ENCODE measurements at regions not wholly inside any gene's neighbourhood (a gene's known extent, or its start where the extent isn't known, plus 50 kb on each side); places are given as distances from the start of the nearest gene placed in this dataset.

DNA sequence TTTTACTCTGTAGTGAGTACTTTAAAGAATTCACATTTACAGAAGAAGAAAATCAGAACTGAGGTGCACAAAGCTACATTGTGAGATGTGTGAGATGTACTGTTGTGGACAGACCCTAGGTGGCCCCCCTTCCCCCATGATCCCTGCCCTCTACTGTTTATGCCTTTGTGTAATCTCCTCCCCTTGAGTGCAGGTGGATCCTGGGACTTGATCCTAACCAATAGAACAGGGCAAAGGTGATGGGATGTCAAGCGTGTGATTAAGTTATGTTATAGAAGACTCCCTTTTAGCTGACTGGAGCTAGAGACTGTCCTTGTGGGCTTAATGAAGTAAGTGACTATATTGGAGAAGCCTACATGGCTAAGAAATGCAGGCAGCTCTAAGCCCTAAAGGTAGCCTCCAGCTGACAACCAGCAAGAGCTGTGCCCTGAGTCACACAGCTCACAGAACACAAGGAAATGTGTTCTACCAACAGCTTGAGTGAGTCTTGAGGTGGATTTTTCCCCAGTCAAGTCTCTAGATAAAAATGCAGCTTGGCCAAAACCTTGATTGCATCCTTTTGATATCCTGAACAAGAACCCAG is 225.2 kb upstream of the LEF1 start:
- Histone ChIP-seq H3K27me3 (no peaks in the 10 kb centered on the region), H3K36me3 (ENCODE audit: low read depth, missing control alignments) (no peaks in the 10 kb centered on the region), H3K4me1 (no peaks in the 10 kb centered on the region), H3K4me3 (no peak overlapping the region), H3K9me3 (no peaks in the 10 kb centered on the region), H3K27ac (no peak overlapping the region)
- no peak for DNase-seq
- intact Hi-C loops (cut with DNase I; ENCODE audit: low total_unique reads) = no loop called here
- 69 to 75% methylated on average over 1 of the region's 1 CpG for WGBS, 2 donors
- no peak for TF ChIP-seq POLR2A (IDR thresholded peaks at IDR 0.05)

- 88 to 89% methylated on average over 3 of the region's 3 CpGs for WGBS, 2 donors
- Histone ChIP-seq H3K27ac (no peak overlapping the region), H3K4me3 (no peak overlapping the region), H3K27me3 (no peaks in the 10 kb centered on the region), H3K9me3 (no peaks in the 10 kb centered on the region), H3K36me3 (ENCODE audit: low read depth, missing control alignments) (no peaks in the 10 kb centered on the region), H3K4me1 (no peaks in the 10 kb centered on the region)
- intact Hi-C loops (cut with DNase I; ENCODE audit: low total_unique reads) = no loop called here
- no peak for DNase-seq
- TF ChIP-seq POLR2A (IDR thresholded peaks at IDR 0.05) = no peak
- no peak for TF ChIP-seq CTCF (IDR thresholded peaks at IDR 0.05)
Observed at GRCh38 chr4:108391701-108392455, 223.1 kb upstream of the LEF1 start.

GRCh38 chr4:108385076-108385475 is 216.3 kb upstream of the LEF1 start:
- Histone ChIP-seq H3K27ac (no peak overlapping the region), H3K36me3 (ENCODE audit: low read depth, missing control alignments) (no peaks in the 10 kb centered on the region), H3K4me3 (no peak overlapping the region), H3K9me3 (no peaks in the 10 kb centered on the region), H3K4me1 (no peaks in the 10 kb centered on the region), H3K27me3 (no peaks in the 10 kb centered on the region)
- WGBS, 2 donors = 89 to 100% methylated on average over 2 of the region's 2 CpGs
- intact Hi-C loops (cut with DNase I; ENCODE audit: low total_unique reads) = no loop called here
- DNase-seq = no peak
- TF ChIP-seq POLR2A (IDR thresholded peaks at IDR 0.05) = no peak
- TF ChIP-seq CTCF (IDR thresholded peaks at IDR 0.05) = no peak

- Histone ChIP-seq H3K4me1 (no peaks in the 10 kb centered on the region), H3K27me3 (no peaks in the 10 kb centered on the region), H3K4me3 (no peak overlapping the region), H3K27ac (no peak overlapping the region), H3K36me3 (ENCODE audit: low read depth, missing control alignments) (no peaks in the 10 kb centered on the region), H3K9me3 (no peaks in the 10 kb centered on the region)
- DNase-seq = no peak
- whole genome bisulfite sequencing, 2 donors = 70 to 94% methylated on average over 1 of the region's 1 CpG
- intact Hi-C loops (cut with DNase I; ENCODE audit: low total_unique reads) = no loop called here
- TF ChIP-seq CTCF (IDR thresholded peaks at IDR 0.05) (no peak), POLR2A (IDR thresholded peaks at IDR 0.05) (no peak)
Observed at GRCh38 chr4:108384544-108384943, 215.8 kb upstream of the LEF1 start.

- TF ChIP-seq POLR2A (IDR thresholded peaks at IDR 0.05) (no peak), CTCF (IDR thresholded peaks at IDR 0.05) (no peak)
- H3K4me3 ChIP-seq = no peak overlapping the region
- H3K4me1 ChIP-seq = no peaks in the 10 kb centered on the region
- no peak overlapping the region for H3K27ac ChIP-seq
- no peak for DNase-seq
- 92% methylated on average over 4 of the region's 4 CpGs for WGBS, 2 donors
- no peaks in the 10 kb centered on the region for H3K9me3 ChIP-seq
- intact Hi-C loops (cut with DNase I; ENCODE audit: low total_unique reads) = no loop called here
- H3K36me3 ChIP-seq (ENCODE audit: low read depth, missing control alignments) = no peaks in the 10 kb centered on the region
- no peaks in the 10 kb centered on the region for H3K27me3 ChIP-seq
Observed at GRCh38 chr4:108383157-108383556, 214.4 kb upstream of the LEF1 start.

Measured in testis (tissue), 2 donors.